ENCODE measurements at regions not wholly inside any gene's neighbourhood (a gene's known extent, or its start where the extent isn't known, plus 50 kb on each side); places are given as distances from the start of the nearest gene placed in this dataset.

- TF ChIP-seq POLR2A (IDR thresholded peaks at IDR 0.05) (no peak), CTCF (IDR thresholded peaks at IDR 0.05) (no peak), POLR2AphosphoS5 (IDR thresholded peaks at IDR 0.05) (no peak), EP300 (IDR thresholded peaks at IDR 0.05) (no peak)
Observed at GRCh38 chr2:48912110-48912509, 156.6 kb upstream of the LHCGR start.
